Upper lobe of right lung (tissue), 1 donor: ENCODE measurements at regions not wholly inside any gene's neighbourhood (a gene's known extent, or its start where the extent isn't known, plus 50 kb on each side); places are given as distances from the start of the nearest gene placed in this dataset.

ENCODE experiments used
- ATAC-seq: fragments of 200-7000 bp; cut with Tn5 transposase; one replicate; pipeline ENCODE4 v1.9.1; 2020; ENCODE audit warnings: mild to moderate bottlenecking, moderate library complexity
- DNase-seq: peaks from one replicate; pipeline ENCODE4 v3.0.0-alpha.2; 2020
- H3K27ac ChIP-seq: fragments of 200-600 bp; one replicate; pipeline ENCODE4 v1.8.0; 2022
- H3K27me3 ChIP-seq: fragments of 200-600 bp; one replicate; pipeline ENCODE4 v1.8.0; 2022; ENCODE audit warnings: mild to moderate bottlenecking
- H3K36me3 ChIP-seq: fragments of 200-600 bp; one replicate; pipeline ENCODE4 v1.8.0; 2022
- H3K4me1 ChIP-seq: fragments of 200-600 bp; one replicate; pipeline ENCODE4 v1.8.0; 2022
- H3K4me3 ChIP-seq: fragments of 200-600 bp; one replicate; pipeline ENCODE4 v1.8.0; 2022; ENCODE audit warnings: mild to moderate bottlenecking
- H3K9me3 ChIP-seq: fragments of 200-600 bp; one replicate; pipeline ENCODE4 v1.8.0; 2022
- intact Hi-C: fragments of 100-400 bp; cut with DNase I; formaldehyde crosslinking; loops from one replicate; pipeline ENCODE4 v1.11.0; 2022
- TF ChIP-seq, protein P1 (sequence below): fragments of 200-600 bp; IDR thresholded peaks from one replicate; pipeline ENCODE4 v1.8.0; 2022; ENCODE audit warnings: antibody characterized with exemption
- donor health status: DM: no; HTN: yes; CAD: no; lungs with severe emphysema.

- no peaks in the 10 kb centered on the region for H3K9me3 ChIP-seq
- H3K4me3 ChIP-seq, result no peak overlapping the region
- no peaks in the 10 kb centered on the region for H3K4me1 ChIP-seq
- ATAC-seq (no peak), DNase-seq (no peak)
- intact Hi-C loops, result no loop called here
- no peaks in the 10 kb centered on the region for H3K36me3 ChIP-seq
- TF ChIP-seq, protein P1, sequence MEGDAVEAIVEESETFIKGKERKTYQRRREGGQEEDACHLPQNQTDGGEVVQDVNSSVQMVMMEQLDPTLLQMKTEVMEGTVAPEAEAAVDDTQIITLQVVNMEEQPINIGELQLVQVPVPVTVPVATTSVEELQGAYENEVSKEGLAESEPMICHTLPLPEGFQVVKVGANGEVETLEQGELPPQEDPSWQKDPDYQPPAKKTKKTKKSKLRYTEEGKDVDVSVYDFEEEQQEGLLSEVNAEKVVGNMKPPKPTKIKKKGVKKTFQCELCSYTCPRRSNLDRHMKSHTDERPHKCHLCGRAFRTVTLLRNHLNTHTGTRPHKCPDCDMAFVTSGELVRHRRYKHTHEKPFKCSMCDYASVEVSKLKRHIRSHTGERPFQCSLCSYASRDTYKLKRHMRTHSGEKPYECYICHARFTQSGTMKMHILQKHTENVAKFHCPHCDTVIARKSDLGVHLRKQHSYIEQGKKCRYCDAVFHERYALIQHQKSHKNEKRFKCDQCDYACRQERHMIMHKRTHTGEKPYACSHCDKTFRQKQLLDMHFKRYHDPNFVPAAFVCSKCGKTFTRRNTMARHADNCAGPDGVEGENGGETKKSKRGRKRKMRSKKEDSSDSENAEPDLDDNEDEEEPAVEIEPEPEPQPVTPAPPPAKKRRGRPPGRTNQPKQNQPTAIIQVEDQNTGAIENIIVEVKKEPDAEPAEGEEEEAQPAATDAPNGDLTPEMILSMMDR, result no peak
- H3K27ac ChIP-seq, result no peak overlapping the region
- no peaks in the 10 kb centered on the region for H3K27me3 ChIP-seq
These were observed 250.1 kb downstream of the TBX18 start for GRCh38 chr6:84514089-84514971.

DNA sequence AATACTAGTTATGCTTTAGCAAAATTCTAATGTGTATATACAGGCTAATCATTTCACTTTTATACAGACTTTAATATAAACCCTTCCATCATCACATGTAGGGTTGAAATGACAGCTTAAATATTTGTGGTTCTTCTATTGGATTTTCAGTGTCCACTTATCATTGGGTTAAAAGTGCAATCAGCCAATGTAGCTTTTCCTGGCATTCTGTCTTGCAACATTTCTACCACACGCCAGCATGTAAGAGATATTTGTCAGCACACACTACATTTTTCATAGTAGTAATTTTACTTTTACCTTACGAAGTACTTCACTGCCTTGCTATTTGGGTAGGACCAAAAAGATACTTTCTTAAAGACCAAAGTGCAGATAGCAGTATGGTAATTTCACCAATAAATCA is 252.0 kb downstream of the TBX18 start:
- no peak for DNase-seq
- intact Hi-C loops, result no loop called here

GRCh38 chr6:84511929-84512328 is 252.5 kb downstream of the TBX18 start:
- intact Hi-C loops, result no loop called here
- no peak for DNase-seq
- Histone ChIP-seq H3K4me1 (no peaks in the 10 kb centered on the region), H3K36me3 (no peaks in the 10 kb centered on the region), H3K9me3 (no peaks in the 10 kb centered on the region), H3K27ac (no peak overlapping the region), H3K4me3 (no peak overlapping the region), H3K27me3 (no peaks in the 10 kb centered on the region)
- ATAC-seq, result no peak
- TF ChIP-seq, protein P1, result no peak

More for the DNA sequence above, 252.0 kb downstream of the TBX18 start:
- Histone ChIP-seq H3K9me3 (no peaks in the 10 kb centered on the region), H3K27me3 (no peaks in the 10 kb centered on the region), H3K36me3 (no peaks in the 10 kb centered on the region), H3K27ac (no peak overlapping the region), H3K4me3 (no peak overlapping the region), H3K4me1 (no peaks in the 10 kb centered on the region)
- ATAC-seq, result no peak
- TF ChIP-seq, protein P1, result no peak

DNA sequence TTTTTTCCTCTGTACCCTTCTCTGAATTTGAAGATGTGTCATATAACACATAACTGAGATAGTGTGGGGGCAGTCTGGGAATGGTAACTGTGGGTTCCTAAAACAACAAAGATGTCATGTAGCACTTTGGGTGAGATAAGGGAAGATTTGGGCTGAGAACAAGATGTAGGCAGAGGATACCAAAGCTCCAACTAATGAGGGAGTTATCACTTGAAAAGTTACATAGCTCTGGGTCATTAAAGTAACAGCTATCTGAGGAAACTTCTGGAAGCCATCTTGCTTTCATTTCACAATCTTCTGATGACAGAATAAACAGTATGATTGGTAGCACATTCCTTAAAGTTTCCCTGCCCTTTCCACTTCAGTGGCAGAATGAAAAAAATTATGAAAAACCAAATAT is 255.4 kb downstream of the TBX18 start:
- H3K4me1 ChIP-seq, result no peaks in the 10 kb centered on the region
- H3K9me3 ChIP-seq, result no peaks in the 10 kb centered on the region
- H3K27ac ChIP-seq, result no peak overlapping the region
- DNase-seq (no peak), ATAC-seq (no peak)
- TF ChIP-seq, protein P1, result no peak
- no peak overlapping the region for H3K4me3 ChIP-seq
- intact Hi-C loops, result no loop called here
- no peaks in the 10 kb centered on the region for H3K36me3 ChIP-seq
- H3K27me3 ChIP-seq, result no peaks in the 10 kb centered on the region

DNA sequence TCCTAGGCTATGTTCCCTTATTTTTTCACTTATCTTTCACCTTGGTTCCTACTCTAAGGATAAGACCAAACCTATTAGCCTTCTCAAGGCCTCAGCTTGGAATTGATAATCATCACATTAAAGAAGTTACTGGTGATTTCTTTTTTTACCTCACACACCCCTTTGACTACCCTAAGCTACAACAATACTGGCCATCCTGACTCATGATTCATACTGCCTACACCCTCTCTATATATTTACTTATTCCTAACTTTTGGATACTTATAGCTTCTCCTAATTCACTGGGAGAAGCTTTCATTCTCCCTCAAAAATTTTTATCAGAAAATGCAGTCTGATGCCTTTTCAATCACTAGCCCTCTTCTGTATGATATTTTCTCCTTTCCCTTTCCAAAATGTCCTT is 256.1 kb downstream of the TBX18 start:
- Histone ChIP-seq H3K9me3 (no peaks in the 10 kb centered on the region), H3K36me3 (no peaks in the 10 kb centered on the region), H3K27ac (no peak overlapping the region), H3K4me3 (no peak overlapping the region), H3K4me1 (no peaks in the 10 kb centered on the region), H3K27me3 (no peaks in the 10 kb centered on the region)
- ATAC-seq (no peak), DNase-seq (no peak)
- TF ChIP-seq, protein P1, result no peak
- intact Hi-C loops, result no loop called here
